AG09309 (cell line): ENCODE measurements at regions not wholly inside any gene's neighbourhood (a gene's known extent, or its start where the extent isn't known, plus 50 kb on each side); places are given as distances from the start of the nearest gene placed in this dataset.

Experiments
- DNase-seq: peaks from one replicate; pipeline ENCODE4 v3.0.0-alpha.2; 2010; ENCODE audit warnings: low read depth
- H3K4me3 ChIP-seq: 2 replicates; pipeline ENCODE4 v1.5.1; 2011; ENCODE audit warnings: mild to moderate bottlenecking, low read depth, low read length, moderate library complexity; ENCODE audit not compliant: control insufficient read depth
- TF ChIP-seq, protein P1 (sequence below): IDR thresholded peaks from 2 replicates; pipeline ENCODE4 v1.5.1; 2011; ENCODE audit warnings: mild to moderate bottlenecking, low read depth, low read length, inconsistent platforms; ENCODE audit not compliant: insufficient read depth, control insufficient read depth; ENCODE audit errors: missing control alignments

DNA sequence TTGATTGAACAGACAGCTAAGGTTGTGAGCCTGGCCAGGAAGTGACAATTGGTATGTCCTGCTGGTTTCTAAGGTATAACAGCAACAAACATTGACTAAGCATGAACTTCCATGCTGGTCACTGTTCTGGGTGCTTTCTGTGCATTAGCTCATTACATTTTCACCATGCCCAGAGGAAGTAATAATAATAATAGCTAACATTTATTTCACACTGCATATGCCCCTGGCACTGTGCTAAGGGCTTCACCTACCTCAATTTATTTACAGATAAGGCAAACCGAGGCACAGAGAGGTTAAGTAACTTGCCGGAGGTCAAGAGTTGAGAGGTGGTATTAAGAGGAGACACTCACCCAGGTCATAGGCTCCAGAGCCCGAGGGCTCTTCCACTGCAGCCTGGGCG lies 113.6 kb downstream of the PDCL3 start:
- TF ChIP-seq, protein P1, sequence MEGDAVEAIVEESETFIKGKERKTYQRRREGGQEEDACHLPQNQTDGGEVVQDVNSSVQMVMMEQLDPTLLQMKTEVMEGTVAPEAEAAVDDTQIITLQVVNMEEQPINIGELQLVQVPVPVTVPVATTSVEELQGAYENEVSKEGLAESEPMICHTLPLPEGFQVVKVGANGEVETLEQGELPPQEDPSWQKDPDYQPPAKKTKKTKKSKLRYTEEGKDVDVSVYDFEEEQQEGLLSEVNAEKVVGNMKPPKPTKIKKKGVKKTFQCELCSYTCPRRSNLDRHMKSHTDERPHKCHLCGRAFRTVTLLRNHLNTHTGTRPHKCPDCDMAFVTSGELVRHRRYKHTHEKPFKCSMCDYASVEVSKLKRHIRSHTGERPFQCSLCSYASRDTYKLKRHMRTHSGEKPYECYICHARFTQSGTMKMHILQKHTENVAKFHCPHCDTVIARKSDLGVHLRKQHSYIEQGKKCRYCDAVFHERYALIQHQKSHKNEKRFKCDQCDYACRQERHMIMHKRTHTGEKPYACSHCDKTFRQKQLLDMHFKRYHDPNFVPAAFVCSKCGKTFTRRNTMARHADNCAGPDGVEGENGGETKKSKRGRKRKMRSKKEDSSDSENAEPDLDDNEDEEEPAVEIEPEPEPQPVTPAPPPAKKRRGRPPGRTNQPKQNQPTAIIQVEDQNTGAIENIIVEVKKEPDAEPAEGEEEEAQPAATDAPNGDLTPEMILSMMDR, result no peak
- no peak overlapping the region for H3K4me3 ChIP-seq
- no peak for DNase-seq

DNA sequence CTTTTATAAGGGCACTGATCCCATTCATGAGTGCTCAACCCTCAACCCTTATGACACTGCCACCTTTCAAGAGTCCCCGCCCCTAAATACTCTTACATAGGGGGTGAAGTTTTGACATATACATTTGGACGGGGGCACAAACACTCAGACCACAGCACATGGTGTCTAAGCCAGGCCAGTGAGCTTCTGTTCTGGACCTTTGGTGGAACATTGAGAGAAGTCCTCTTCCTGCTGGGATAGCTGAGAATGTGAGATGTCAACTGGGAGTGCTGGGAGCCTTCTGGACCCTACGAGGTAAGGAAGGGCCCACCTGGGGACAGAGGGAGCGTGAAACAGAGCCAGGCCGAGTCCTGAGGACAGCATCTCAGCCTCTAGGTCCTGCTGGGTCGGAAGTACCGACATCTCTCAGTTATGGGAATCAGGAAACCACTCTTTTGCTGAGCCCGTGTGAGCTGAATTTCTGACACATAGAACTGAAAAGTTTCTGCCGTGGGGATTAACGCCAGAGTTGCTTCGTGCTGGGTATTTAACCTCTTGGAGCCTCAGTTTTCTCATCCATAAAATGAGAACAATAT lies 114.9 kb downstream of the PDCL3 start:
- TF ChIP-seq, protein P1, result no peak
- no peak for DNase-seq
- no peak overlapping the region for H3K4me3 ChIP-seq

- no peak overlapping the region for H3K4me3 ChIP-seq
- TF ChIP-seq, protein P1, result no peak
- DNase-seq, result no peak
These were observed 116.4 kb downstream of the PDCL3 start for GRCh38 chr2:100679211-100679610.

DNA sequence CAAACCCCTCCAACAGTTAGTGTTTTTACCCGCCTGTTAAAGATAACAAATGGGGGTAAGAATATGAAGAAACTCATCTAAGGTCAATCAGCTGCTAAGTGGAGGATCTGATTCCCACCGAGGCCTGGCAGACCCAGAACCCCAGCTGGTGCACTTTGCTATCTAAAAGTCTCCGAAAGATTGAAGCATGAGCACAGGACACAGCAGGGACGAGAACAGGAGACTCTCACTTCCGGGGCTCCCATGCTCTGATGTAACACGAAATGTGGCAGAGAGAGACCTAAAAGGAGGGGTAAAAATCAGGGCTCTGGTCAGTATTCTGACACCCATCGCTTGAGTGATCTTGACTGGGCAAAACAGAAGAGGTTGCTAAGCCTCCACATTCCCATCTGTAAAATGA lies 119.7 kb downstream of the PDCL3 start:
- TF ChIP-seq, protein P1, result no peak
- H3K4me3 ChIP-seq, result no peak overlapping the region

GRCh38 chr2:100683231-100683630 lies 120.4 kb downstream of the PDCL3 start:
- no peak overlapping the region for H3K4me3 ChIP-seq
- no peak for DNase-seq
- TF ChIP-seq, protein P1, result no peak

More for the DNA sequence above, 119.7 kb downstream of the PDCL3 start:
- DNase-seq, result no peak

DNA sequence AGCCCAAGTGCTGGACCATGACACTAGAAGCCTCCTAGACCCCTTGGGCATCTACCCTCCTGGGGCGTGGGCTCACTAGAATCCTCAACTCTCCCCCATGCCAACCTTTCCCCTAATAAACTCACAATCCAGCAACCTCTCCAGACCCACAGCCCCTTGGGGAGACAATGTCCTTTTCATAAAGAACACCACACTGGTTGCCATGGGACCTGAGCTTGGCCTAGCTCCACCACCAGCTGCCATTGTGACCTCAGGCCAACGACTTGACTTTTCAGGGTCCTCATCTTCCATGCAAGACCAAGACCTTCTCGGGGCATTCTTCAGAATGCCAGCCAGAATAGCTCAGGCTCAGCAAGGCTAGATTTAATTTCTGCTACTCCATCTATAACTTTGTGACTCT lies 128.1 kb upstream of the NPAS2 start:
- no peak overlapping the region for H3K4me3 ChIP-seq

More for the DNA sequence above, 128.1 kb upstream of the NPAS2 start:
- DNase-seq, result no peak
- TF ChIP-seq, protein P1, result no peak
